AG04450 (cell line): ENCODE measurements at regions not wholly inside any gene's neighbourhood (a gene's known extent, or its start where the extent isn't known, plus 50 kb on each side); places are given as distances from the start of the nearest gene placed in this dataset.

Source experiments
- CTCF ChIA-PET: fragments of 300-600, 350-600 bp; formaldehyde crosslinking; extraction: SDS; loops from one replicate; lab custom pipeline; 2022; ENCODE audit warnings: antibody characterized with exemption, inconsistent platforms; lab: Charles Lee
- POLR2A ChIA-PET: fragments of 350-600 bp; formaldehyde crosslinking; extraction: SDS; loops from one replicate; lab custom pipeline; 2021; ENCODE audit warnings: antibody characterized with exemption, inconsistent platforms; lab: Yijun Ruan, JAX
- DNase-seq: peaks from one replicate; pipeline ENCODE4 v3.0.0-alpha.2; 2011; ENCODE audit warnings: low read depth, low spot score
- H3K27ac ChIP-seq: one replicate; pipeline ENCODE4 v1.5.1; 2012; ENCODE audit warnings: low read depth, low read length, control low read depth
- H3K27me3 ChIP-seq: one replicate; pipeline ENCODE4 v1.6.0; 2012; ENCODE audit warnings: low read length; ENCODE audit not compliant: control insufficient read depth, insufficient read depth
- H3K4me3 ChIP-seq: 2 replicates; pipeline ENCODE4 v1.5.1; 2011; ENCODE audit warnings: mild to moderate bottlenecking, low read depth, low read length, control low read depth
- H3K9me3 ChIP-seq: 2 replicates; pipeline ENCODE4 v1.5.1; 2012; ENCODE audit warnings: low read length; ENCODE audit not compliant: control insufficient read depth, insufficient read depth
- CTCF ChIP-seq: IDR thresholded peaks from 2 replicates; pipeline ENCODE4 v1.5.1; 2011; ENCODE audit warnings: low read depth, low read length, control low read depth, inconsistent platforms

GRCh38 chr1:81470275-81470674 lies 330.5 kb upstream of the ADGRL2 start:
- no peaks in the 10 kb centered on the region for H3K27me3 ChIP-seq
- no peak overlapping the region for H3K27ac ChIP-seq
- no peak for DNase-seq
- no peak for TF ChIP-seq CTCF
- ChIA-PET CTCF (interaction anchor here (1.1 kb wide), 1 partner anchor 291 kb away, joined by 3 read pairs; no protein-coding TSS in a partner anchor), POLR2A (no interaction called here)
- H3K9me3 ChIP-seq: no peaks in the 10 kb centered on the region
- H3K4me3 ChIP-seq: no peak overlapping the region

GRCh38 chr1:81467383-81467782 lies 333.4 kb upstream of the ADGRL2 start:
- no peak overlapping the region for H3K27ac ChIP-seq
- DNase-seq: no peak
- H3K4me3 ChIP-seq: no peak overlapping the region
- ChIA-PET CTCF (no interaction called here), POLR2A (no interaction called here)
- no peaks in the 10 kb centered on the region for H3K27me3 ChIP-seq
- no peaks in the 10 kb centered on the region for H3K9me3 ChIP-seq
- TF ChIP-seq CTCF: no peak

GRCh38 chr1:81466961-81467360 lies 333.8 kb upstream of the ADGRL2 start:
- Histone ChIP-seq H3K9me3 (no peaks in the 10 kb centered on the region), H3K27ac (no peak overlapping the region), H3K4me3 (no peak overlapping the region), H3K27me3 (no peaks in the 10 kb centered on the region)
- CTCF ChIA-PET: no interaction called here
- DNase-seq: no peak
- no peak for TF ChIP-seq CTCF
- POLR2A ChIA-PET: no interaction called here

GRCh38 chr1:81463936-81464837 lies 336.5 kb upstream of the ADGRL2 start:
- Histone ChIP-seq H3K27ac (no peak overlapping the region), H3K4me3 (no peak overlapping the region), H3K27me3 (no peaks in the 10 kb centered on the region), H3K9me3 (no peaks in the 10 kb centered on the region)
- ChIA-PET CTCF (no interaction called here), POLR2A (no interaction called here)
- no peak for TF ChIP-seq CTCF
- no peak for DNase-seq

- ChIA-PET POLR2A (no interaction called here), CTCF (no interaction called here)
- Histone ChIP-seq H3K4me3 (no peak overlapping the region), H3K9me3 (no peaks in the 10 kb centered on the region), H3K27me3 (no peaks in the 10 kb centered on the region), H3K27ac (no peak overlapping the region)
- no peak for TF ChIP-seq CTCF
- DNase-seq: no peak
Observed at GRCh38 chr1:81459043-81459442, 341.7 kb upstream of the ADGRL2 start.
